ENCODE measurements at regions not wholly inside any gene's neighbourhood (a gene's known extent, or its start where the extent isn't known, plus 50 kb on each side); places are given as distances from the start of the nearest gene placed in this dataset.

DNA sequence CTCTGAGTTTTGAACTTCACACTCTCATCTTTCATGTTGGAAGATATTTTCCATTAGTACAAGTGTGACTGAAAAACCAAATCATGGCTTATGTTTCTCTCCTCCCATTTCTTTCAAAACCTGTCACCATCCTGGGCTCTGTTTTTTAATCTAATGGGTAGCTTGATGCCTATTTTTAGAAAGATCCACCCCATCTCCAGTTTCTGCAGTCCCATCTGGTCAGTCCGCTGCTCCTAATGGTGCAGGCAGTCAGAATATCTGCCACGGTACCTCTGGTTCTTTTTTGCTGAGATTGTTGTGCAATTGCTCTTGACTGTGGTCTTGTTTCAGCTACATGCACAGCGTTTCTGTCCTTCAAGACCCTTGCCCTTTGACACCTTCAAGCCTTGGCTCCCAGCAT is 240.9 kb upstream of the CADM2 start (continued):
- TF ChIP-seq, protein P1, sequence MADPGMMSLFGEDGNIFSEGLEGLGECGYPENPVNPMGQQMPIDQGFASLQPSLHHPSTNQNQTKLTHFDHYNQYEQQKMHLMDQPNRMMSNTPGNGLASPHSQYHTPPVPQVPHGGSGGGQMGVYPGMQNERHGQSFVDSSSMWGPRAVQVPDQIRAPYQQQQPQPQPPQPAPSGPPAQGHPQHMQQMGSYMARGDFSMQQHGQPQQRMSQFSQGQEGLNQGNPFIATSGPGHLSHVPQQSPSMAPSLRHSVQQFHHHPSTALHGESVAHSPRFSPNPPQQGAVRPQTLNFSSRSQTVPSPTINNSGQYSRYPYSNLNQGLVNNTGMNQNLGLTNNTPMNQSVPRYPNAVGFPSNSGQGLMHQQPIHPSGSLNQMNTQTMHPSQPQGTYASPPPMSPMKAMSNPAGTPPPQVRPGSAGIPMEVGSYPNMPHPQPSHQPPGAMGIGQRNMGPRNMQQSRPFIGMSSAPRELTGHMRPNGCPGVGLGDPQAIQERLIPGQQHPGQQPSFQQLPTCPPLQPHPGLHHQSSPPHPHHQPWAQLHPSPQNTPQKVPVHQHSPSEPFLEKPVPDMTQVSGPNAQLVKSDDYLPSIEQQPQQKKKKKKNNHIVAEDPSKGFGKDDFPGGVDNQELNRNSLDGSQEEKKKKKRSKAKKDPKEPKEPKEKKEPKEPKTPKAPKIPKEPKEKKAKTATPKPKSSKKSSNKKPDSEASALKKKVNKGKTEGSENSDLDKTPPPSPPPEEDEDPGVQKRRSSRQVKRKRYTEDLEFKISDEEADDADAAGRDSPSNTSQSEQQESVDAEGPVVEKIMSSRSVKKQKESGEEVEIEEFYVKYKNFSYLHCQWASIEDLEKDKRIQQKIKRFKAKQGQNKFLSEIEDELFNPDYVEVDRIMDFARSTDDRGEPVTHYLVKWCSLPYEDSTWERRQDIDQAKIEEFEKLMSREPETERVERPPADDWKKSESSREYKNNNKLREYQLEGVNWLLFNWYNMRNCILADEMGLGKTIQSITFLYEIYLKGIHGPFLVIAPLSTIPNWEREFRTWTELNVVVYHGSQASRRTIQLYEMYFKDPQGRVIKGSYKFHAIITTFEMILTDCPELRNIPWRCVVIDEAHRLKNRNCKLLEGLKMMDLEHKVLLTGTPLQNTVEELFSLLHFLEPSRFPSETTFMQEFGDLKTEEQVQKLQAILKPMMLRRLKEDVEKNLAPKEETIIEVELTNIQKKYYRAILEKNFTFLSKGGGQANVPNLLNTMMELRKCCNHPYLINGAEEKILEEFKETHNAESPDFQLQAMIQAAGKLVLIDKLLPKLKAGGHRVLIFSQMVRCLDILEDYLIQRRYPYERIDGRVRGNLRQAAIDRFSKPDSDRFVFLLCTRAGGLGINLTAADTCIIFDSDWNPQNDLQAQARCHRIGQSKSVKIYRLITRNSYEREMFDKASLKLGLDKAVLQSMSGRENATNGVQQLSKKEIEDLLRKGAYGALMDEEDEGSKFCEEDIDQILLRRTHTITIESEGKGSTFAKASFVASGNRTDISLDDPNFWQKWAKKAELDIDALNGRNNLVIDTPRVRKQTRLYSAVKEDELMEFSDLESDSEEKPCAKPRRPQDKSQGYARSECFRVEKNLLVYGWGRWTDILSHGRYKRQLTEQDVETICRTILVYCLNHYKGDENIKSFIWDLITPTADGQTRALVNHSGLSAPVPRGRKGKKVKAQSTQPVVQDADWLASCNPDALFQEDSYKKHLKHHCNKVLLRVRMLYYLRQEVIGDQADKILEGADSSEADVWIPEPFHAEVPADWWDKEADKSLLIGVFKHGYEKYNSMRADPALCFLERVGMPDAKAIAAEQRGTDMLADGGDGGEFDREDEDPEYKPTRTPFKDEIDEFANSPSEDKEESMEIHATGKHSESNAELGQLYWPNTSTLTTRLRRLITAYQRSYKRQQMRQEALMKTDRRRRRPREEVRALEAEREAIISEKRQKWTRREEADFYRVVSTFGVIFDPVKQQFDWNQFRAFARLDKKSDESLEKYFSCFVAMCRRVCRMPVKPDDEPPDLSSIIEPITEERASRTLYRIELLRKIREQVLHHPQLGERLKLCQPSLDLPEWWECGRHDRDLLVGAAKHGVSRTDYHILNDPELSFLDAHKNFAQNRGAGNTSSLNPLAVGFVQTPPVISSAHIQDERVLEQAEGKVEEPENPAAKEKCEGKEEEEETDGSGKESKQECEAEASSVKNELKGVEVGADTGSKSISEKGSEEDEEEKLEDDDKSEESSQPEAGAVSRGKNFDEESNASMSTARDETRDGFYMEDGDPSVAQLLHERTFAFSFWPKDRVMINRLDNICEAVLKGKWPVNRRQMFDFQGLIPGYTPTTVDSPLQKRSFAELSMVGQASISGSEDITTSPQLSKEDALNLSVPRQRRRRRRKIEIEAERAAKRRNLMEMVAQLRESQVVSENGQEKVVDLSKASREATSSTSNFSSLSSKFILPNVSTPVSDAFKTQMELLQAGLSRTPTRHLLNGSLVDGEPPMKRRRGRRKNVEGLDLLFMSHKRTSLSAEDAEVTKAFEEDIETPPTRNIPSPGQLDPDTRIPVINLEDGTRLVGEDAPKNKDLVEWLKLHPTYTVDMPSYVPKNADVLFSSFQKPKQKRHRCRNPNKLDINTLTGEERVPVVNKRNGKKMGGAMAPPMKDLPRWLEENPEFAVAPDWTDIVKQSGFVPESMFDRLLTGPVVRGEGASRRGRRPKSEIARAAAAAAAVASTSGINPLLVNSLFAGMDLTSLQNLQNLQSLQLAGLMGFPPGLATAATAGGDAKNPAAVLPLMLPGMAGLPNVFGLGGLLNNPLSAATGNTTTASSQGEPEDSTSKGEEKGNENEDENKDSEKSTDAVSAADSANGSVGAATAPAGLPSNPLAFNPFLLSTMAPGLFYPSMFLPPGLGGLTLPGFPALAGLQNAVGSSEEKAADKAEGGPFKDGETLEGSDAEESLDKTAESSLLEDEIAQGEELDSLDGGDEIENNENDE (IDR thresholded peaks at IDR 0.05; ENCODE audit: insufficient replicate concordance, low read length) = no peak
- TF ChIP-seq RFX5 (IDR thresholded peaks at IDR 0.05; ENCODE audit: borderline replicate concordance, low read depth, low read length) (no peak), TEAD4 (IDR thresholded peaks at IDR 0.05; ENCODE audit: low read depth, low read length) (no peak), EZH2 (IDR thresholded peaks at IDR 0.05; ENCODE audit: low read depth, low read length, severe bottlenecking) (no peak), SP4 (IDR thresholded peaks at IDR 0.05; ENCODE audit: low read length) (no peak), CBX5 (IDR thresholded peaks at IDR 0.05; ENCODE audit: low read depth, low read length) (no peak), POLR2A (IDR thresholded peaks at IDR 0.05; ENCODE audit: control extremely low read depth in 1 of 2, low read depth in 2 of 2, low read length in 2 of 2) (no peak), JUN (IDR thresholded peaks at IDR 0.05; ENCODE audit: low read depth, low read length) (no peak), TAF7 (optimal IDR thresholded peaks at IDR 0.05; ENCODE audit: borderline replicate concordance, low read depth, low read length) (no peak)
- TF ChIP-seq, protein P2, sequence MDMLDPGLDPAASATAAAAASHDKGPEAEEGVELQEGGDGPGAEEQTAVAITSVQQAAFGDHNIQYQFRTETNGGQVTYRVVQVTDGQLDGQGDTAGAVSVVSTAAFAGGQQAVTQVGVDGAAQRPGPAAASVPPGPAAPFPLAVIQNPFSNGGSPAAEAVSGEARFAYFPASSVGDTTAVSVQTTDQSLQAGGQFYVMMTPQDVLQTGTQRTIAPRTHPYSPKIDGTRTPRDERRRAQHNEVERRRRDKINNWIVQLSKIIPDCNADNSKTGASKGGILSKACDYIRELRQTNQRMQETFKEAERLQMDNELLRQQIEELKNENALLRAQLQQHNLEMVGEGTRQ (IDR thresholded peaks at IDR 0.05; ENCODE audit: low read length) = no peak
- TF ChIP-seq, protein P3, sequence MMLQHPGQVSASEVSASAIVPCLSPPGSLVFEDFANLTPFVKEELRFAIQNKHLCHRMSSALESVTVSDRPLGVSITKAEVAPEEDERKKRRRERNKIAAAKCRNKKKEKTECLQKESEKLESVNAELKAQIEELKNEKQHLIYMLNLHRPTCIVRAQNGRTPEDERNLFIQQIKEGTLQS (IDR thresholded peaks at IDR 0.05; ENCODE audit: insufficient read depth, low read depth, low read length) = no peak
